Skeletal muscle cell (primary cell): ENCODE measurements at regions not wholly inside any gene's neighbourhood (a gene's known extent, or its start where the extent isn't known, plus 50 kb on each side); places are given as distances from the start of the nearest gene placed in this dataset.
"Not testable (repeated sequence)": the region's sequence is repeated elsewhere in the genome, so short reads cannot be mapped to it uniquely, and the experiment has no call there.

Source experiments
- DNase-seq: peaks from one replicate; pipeline ENCODE4 v3.0.0-alpha.2; 2010; ENCODE audit warnings: low read depth
- H3K4me3 ChIP-seq: 2 replicates; pipeline ENCODE4 v1.5.1; 2011; ENCODE audit warnings: low read depth, mild to moderate bottlenecking, control low read depth, low read length, moderate library complexity

DNA sequence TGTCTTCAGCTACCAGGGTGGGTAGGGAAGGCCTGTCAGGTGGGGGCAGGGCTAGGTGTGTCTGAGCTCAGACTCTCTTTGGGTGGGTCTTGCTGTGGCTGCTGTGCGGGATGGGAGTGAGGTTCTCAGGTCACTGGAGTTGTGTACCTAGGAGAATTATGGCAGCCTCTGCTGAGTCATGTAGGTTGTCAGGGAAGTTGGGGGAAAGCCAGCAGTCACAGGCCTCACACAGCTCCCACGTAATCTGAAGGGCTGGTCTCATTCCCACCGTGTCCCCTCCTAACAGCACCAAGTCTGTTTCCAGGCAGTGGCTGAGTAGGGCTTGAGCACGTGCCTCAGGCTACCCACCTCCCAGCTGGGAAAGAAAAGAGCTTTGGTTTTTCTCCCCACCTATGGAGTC is 67.0 kb downstream of the CHCHD4 start:
- no peak for DNase-seq
- no peak overlapping the region for H3K4me3 ChIP-seq

DNA sequence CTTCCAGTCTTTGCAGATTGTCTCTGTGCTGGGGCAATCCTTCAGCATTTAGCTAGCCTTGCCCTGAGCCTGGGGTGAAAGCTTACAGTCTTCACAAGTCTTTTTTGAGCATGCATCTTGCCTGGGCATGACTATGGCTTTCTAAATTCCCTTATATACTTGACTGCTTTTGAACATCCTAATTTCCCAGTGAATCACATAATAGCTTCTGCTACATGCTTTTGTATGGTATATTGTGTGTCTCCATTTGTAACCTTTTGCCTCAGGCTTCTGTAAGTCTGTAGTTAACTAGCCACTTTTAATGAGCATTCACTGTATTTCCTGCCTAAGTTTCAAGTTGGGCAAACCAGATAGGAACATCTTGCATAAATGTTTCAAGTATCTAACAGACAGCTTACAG is 76.8 kb downstream of the CHCHD4 start:
- H3K4me3 ChIP-seq: no peak overlapping the region

DNA sequence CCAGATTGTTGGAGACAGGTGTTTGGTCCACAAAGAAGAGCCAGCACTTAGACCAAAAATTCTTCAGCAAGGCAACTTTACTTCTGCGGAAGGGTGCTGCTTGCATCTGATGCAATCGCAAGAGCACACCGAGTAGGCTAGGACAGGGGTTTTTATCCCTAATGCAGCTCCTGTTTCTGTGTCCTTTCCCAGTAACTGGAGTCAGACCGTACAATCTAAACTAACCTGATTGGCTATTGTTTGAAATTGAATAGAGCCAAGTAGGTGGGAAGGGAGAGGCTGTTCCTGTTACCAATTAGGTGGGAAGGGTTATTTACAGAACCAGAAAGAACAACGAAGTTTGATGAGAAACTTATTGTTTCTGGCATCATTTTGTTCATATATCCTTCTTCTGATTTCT is 77.6 kb downstream of the CHCHD4 start:
- H3K4me3 ChIP-seq: no peak overlapping the region
- no peak for DNase-seq

More for the DNA sequence above, 76.8 kb downstream of the CHCHD4 start:
- no peak for DNase-seq

DNA sequence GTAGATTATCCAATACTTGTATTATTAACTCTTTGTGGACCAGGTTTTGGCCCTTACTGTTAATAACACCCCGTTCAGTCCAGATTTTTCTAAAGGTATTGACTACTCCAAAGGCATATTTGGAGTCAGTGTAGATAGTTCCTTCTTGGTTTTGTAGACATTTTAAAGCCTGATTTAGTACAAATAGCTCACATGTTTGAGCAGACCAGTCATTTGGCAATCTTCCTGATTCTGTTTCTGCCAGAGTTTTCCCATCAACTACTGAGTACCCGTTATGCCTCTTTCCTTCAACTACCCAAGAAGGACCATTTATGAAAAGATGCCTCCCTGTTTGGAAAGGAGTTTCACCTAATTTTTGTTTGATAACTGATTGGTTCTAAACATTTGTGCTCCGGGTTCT is 82.0 kb downstream of the CHCHD4 start:
- H3K4me3 ChIP-seq: no peak overlapping the region
- DNase-seq: peak; percentile 8

DNA sequence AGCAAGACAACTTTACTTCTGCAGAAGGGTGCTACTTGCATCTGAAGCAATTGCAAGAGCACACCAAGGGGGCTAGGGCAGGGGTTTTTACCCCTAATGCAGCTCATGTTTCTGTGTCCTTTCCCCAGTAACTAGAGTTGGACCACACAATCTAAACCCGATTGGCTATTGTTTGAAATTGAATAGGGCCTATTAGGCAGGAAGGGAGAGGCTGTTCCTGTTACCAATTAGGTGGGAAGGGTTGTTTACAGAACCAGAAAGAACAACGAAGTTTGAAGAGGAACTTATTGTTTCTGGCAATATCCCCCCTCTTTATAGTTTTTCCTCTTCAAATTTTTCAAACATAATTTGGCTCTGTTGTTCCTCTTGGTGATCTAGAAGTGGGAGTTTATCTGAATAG is 85.5 kb downstream of the CHCHD4 start:
- DNase-seq: no peak
- H3K4me3 ChIP-seq: no peak overlapping the region

DNA sequence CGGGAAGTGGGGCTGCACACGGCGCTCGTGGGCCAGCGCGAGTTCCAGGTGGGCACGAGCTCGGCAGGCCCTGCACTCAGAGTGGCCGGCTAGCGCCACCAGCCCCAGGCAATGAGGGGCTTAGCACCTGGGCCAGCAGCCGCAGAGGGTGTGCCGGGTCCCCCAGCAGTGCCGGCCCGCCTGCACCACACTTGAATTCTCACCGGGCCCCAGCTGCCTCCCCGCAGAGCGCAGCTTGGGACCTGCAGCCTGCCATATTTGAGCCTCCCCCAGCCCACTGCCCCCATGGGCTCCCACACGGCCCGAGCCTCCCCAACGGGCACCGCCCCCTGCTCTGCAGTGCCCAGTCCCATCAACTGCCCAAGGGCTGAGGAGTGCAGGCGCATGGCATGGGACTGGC is 87.5 kb downstream of the CHCHD4 start:
- no peak overlapping the region for H3K4me3 ChIP-seq
- DNase-seq: no peak

- no peak for DNase-seq
- no peak overlapping the region for H3K4me3 ChIP-seq
Observed at GRCh38 chr3:14033023-14033422, 91.6 kb downstream of the CHCHD4 start.

GRCh38 chr3:14031271-14031670 is 93.4 kb downstream of the CHCHD4 start:
- peak; percentile 4 for DNase-seq
- no peak overlapping the region for H3K4me3 ChIP-seq

GRCh38 chr3:14029390-14029995 is 95.2 kb downstream of the CHCHD4 start:
- DNase-seq: not testable (repeated sequence)

GRCh38 chr3:14028122-14028521 is 96.5 kb downstream of the CHCHD4 start:
- H3K4me3 ChIP-seq, DNase-seq: not testable (repeated sequence)

More at GRCh38 chr3:14029390-14029995, 95.2 kb downstream of the CHCHD4 start:
- H3K4me3 ChIP-seq: not testable (repeated sequence)

DNA sequence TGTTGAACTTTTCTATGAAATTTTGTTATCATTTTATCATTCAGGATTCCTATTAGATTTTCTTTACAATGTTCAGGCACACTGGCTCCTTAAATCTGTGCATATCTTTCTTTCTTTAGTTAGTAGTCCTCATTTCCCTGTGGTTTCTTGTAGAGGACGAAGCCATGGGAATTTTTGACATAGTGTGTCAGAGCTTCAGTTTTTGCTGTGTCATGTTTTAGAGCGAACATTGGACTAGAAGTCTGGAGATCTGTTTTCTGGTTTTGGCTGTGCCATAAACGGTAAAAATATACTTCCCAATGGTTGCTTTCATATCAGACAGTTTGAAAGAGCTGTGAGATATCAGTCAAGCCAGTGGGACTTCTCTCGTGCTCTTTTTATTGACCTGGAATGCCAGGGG is 105.2 kb downstream of the CHCHD4 start:
- DNase-seq: no peak
- H3K4me3 ChIP-seq: no peak overlapping the region

- DNase-seq: no peak
- H3K4me3 ChIP-seq: no peak overlapping the region
Observed at GRCh38 chr3:14016900-14017475, 107.7 kb downstream of the CHCHD4 start.

DNA sequence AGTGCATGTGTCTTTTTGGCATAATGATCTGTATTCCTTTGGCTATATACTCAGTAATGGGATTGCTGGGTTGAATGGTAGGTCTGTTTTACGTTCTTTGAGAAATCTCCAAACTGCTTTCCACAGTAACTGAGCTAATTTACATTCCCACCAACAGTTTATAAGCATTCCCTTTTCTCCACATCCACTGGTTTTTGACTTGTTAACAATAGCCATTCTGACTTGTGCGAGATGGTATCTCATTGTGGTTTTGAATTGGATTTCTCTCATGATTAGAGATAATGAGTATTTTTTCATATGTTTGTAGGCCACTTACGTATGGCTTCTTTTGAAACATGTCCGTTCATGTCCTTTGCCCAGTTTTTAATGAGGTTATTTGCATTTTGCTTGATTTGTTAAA is 117.7 kb downstream of the CHCHD4 start:
- H3K4me3 ChIP-seq: no peak overlapping the region
- DNase-seq: no peak

- no peak overlapping the region for H3K4me3 ChIP-seq
- DNase-seq: no peak
Observed at GRCh38 chr3:14001136-14001535, 121.3 kb upstream of the WNT7A start.

DNA sequence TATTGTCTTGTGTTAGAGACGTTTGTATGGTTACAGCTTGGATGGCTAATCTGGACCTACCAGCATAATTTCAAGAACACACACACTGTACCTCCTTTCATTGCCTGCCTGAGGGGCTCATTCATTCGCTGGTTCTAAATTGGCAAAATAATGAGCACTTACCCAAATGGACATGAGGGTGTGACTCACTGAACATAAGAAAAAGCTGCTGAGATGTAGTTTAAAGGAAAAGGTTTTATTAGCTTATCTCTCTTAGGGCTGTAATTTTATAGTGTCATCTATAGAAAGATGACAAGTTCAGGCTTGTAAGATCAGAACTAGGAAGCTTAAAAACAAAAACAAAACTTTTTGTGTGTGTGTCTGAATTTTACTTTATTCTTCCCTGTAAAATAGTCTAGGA is 120.7 kb upstream of the WNT7A start:
- DNase-seq: no peak
- no peak overlapping the region for H3K4me3 ChIP-seq

DNA sequence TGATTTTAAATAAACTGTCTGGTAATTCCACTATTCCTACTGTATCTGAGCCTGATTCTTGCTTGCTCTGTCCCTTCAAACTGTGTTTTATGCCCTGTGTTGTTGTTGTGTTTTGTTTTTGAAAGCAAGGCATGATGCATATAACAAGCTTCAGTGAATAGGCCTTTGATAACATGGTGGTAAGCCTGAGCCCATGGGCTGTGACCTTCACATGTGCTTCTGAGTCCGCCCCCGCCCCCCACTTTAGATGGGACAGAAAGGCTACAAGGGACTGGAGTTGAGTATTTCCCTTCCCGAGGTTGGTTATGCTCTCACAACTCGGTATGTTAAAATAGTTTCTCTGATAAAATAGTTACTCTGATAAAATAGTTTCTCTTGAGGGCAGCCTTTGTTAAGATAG is 119.0 kb upstream of the WNT7A start:
- no peak overlapping the region for H3K4me3 ChIP-seq
- no peak for DNase-seq

DNA sequence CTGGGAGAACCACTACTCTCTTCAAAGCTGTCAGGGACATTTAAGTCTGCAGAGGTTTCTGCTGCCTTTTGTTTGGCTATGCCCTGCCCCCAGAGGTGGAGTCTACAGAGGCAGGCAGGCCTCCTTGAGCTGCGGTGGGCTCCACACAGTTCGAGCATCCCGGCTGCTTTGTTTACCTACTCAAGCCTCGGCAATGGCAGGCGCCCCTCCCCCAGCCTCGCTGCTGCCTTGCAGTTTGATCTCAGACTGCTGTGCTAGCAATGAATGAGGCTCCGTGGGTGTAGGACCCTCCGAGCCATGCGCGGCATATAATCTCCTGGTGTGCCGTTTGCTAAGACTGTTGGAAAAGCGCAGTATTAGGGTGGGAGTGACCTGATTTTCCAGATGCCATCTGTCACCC is 115.3 kb upstream of the WNT7A start:
- H3K4me3 ChIP-seq, DNase-seq: not testable (repeated sequence)

- not testable (repeated sequence) for H3K4me3 ChIP-seq
Observed at GRCh38 chr3:13988925-13989324, 109.1 kb upstream of the WNT7A start.

DNA sequence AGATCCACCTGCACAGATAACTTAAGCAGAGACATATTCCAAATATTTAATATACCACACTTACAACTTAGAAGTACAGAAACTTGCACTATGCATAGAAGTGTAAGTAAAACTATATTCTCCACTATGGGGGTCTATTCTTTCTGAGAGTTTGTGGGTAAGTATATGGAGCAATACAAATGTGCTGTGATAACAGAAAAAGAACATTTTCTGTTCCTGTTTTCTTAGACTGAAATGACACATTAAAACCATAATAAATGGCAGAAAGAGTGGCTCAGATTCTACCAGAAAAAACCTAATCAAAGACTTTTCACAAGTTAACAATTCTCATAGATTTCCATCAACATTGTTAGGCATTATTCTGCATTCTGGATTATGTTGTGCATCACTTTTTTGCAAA is 96.6 kb upstream of the WNT7A start:
- no peak for DNase-seq

More at GRCh38 chr3:13988925-13989324, 109.1 kb upstream of the WNT7A start:
- not testable (repeated sequence) for DNase-seq

GRCh38 chr3:13975686-13976085 is 95.8 kb upstream of the WNT7A start:
- no peak for DNase-seq
- no peak overlapping the region for H3K4me3 ChIP-seq

More for the DNA sequence above, 96.6 kb upstream of the WNT7A start:
- no peak overlapping the region for H3K4me3 ChIP-seq

- no peak overlapping the region for H3K4me3 ChIP-seq
- DNase-seq: no peak
Observed at GRCh38 chr3:13972679-13973379, 93.0 kb upstream of the WNT7A start.
